Activated CD4-positive, alpha-beta memory T cell treated with anti-CD3 and anti-CD28 coated beads for 36 hours (primary cell): ENCODE measurements at regions not wholly inside any gene's neighbourhood (a gene's known extent, or its start where the extent isn't known, plus 50 kb on each side); places are given as distances from the start of the nearest gene placed in this dataset.

Experiments used
- CTCF ChIA-PET: fragments of 350-600 bp; sonication (Branson Sonifier 250); formaldehyde crosslinking; loops from one replicate; lab custom pipeline; 2021; ENCODE audit warnings: antibody characterized with exemption, inconsistent platforms; lab: Charles Lee
- POLR2A ChIA-PET: fragments of 350-600 bp; sonication (Branson Sonifier 250); formaldehyde crosslinking; loops from one replicate; lab custom pipeline; 2021; ENCODE audit warnings: antibody characterized with exemption; lab: Charles Lee
- DNase-seq: peaks from one replicate; pipeline ENCODE4 v3.0.0-alpha.2; 2020
- H3K27ac Mint-ChIP-seq: one replicate; pipeline ENCODE4 v1.8.0; 2021; ENCODE audit warnings: mixed read lengths
- H3K27me3 Mint-ChIP-seq: one replicate; pipeline ENCODE4 v1.8.0; 2021; ENCODE audit warnings: mixed read lengths
- H3K36me3 Mint-ChIP-seq: one replicate; pipeline ENCODE4 v1.8.0; 2021; ENCODE audit warnings: mixed read lengths
- H3K4me1 Mint-ChIP-seq: one replicate; pipeline ENCODE4 v1.8.0; 2021; ENCODE audit warnings: low read depth, mixed read lengths
- H3K4me3 Mint-ChIP-seq: one replicate; pipeline ENCODE4 v1.8.0; 2021; ENCODE audit warnings: mild to moderate bottlenecking, mixed read lengths
- H3K9me3 Mint-ChIP-seq: one replicate; pipeline ENCODE4 v1.8.0; 2021; ENCODE audit warnings: mixed read lengths
- intact Hi-C: fragments of 100-400 bp; cut with micrococcal nuclease; formaldehyde crosslinking; loops from one replicate; pipeline ENCODE4 v1.15.1; 2023

DNA sequence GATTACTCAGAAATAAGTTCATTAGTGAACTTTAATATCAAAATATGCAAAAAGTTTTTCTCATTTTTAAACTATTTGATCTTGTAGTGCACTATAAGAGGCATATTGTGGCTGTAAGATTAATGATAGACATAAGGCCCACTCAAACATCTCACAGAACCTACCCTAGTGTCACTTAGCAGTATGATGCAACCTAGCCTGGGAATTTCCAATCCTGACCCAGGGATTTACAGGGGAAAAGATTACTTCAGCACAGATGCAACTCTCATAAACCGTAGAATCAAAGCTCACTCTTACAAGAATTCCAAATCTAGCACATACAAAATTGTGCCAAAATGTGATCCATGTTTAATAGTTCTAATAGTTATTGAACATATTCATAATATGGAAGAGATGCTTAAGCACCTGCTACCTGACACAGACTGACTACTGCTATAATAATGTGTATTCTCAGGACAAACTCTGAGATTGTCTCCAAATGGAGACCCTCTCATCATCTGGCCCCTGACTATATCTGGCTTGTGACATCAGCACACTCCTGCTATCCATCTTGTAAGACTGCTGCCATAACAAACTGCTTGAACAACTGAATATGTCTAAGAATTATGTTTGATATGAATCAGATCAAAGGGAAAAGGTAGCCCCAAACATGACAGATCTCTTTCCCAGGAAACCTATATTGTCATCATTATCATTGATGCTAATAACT lies 271.9 kb downstream of the PABPC4L start:
- Mint-ChIP-seq H3K36me3 (no peaks in the 10 kb centered on the region), H3K4me1 (no peaks in the 10 kb centered on the region), H3K27ac (no peak overlapping the region), H3K27me3 (no peaks in the 10 kb centered on the region), H3K9me3 (peaks cover 2% of the 10 kb centered on the region), H3K4me3 (no peak overlapping the region)
- POLR2A ChIA-PET = no interaction called here
- no peak for DNase-seq
- CTCF ChIA-PET = no interaction called here
- intact Hi-C loops = no loop called here

DNA sequence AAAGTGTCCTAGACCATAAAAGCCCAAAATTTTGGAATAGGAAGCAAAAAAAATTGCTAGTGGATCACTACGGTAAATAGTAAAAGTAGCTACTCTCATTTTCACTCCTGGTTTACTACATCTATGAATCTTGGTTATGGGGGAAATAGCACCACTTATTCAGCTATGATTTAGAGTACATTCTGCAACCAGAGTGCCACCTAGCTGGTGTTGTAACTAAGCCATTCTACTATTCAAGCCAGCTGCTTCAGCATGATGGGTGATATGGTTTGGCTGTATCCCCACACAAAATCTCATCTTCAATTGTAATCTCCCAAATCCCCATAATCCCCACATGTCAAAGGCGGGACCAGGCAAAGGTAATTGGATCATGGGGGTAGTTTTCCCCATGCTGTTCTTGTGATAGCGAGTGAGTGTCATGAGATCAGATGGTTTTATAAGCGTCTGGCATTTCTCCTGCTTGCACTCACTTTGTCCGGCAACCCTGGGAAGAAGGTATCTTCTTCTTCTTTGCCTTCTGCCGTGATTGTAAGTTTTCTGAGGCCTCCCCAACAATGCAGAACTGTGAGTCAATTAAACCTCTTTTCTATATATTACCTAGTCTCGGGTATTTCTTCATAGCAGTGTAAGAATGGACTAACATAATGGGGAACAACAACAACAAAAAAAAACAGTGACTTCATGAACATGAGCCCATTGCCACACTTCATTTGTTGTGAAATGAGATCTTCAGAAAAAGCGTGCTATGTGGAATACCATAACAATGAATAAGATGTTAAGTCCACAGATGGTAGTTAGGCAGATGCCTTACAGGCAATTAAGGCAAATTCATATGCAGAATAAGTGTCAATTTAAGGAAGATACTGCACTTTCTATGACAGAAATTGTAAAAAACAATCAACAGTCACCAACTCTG lies 280.1 kb downstream of the PABPC4L start:
- no peak for DNase-seq
- Mint-ChIP-seq H3K27me3 (no peaks in the 10 kb centered on the region), H3K4me1 (no peaks in the 10 kb centered on the region), H3K36me3 (no peaks in the 10 kb centered on the region), H3K27ac (no peak overlapping the region), H3K4me3 (no peak overlapping the region), H3K9me3 (peaks cover 9% of the 10 kb centered on the region)
- POLR2A ChIA-PET = no interaction called here
- CTCF ChIA-PET = no interaction called here
- intact Hi-C loops = no loop called here

DNA sequence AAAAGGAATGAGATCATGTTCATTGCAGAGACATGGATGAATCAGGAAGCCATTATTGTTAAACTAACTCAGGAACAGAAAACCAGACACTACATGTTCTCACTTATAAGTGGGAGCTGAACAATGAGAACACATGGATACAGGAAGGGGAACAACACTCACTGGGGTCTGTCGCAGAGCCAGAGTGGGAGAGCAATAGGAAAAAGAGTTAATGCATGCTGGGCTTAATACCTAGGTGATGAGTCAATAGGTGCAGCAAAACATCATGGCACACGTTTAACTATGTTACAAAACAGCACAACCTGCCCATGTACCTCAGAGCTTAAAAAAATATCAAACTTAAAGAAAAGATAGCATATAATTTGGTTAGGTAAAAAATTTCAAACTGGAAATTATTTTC lies 281.4 kb downstream of the PABPC4L start:
- intact Hi-C loops = no loop called here
- POLR2A ChIA-PET = no interaction called here
- peaks cover 9% of the 10 kb centered on the region for H3K9me3 Mint-ChIP-seq
- no peaks in the 10 kb centered on the region for H3K4me1 Mint-ChIP-seq
- DNase-seq = no peak
- H3K27me3 Mint-ChIP-seq = no peaks in the 10 kb centered on the region
- no peak overlapping the region for H3K4me3 Mint-ChIP-seq
- no peaks in the 10 kb centered on the region for H3K36me3 Mint-ChIP-seq
- CTCF ChIA-PET = no interaction called here
- no peak overlapping the region for H3K27ac Mint-ChIP-seq

DNA sequence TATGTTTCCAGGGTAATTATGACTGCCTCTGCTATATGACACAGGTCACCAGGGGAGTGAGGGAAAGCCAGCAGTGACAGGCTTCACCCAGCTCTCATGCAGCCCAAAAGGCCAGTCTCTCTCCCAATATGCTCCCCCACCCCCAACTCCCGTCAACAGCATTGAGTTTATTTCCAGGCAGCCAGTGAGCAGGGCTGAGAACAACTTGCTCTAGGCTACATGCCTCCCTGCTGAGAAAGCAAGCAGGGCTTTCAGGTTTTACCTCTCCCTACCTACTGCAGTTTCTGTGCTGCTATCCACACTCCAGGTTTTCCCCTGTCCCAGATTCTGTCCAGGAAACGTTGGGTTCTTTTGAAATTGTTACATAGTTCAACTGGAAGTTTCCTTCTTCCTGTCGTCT lies 291.4 kb downstream of the PABPC4L start:
- peaks cover 24% of the 10 kb centered on the region for H3K9me3 Mint-ChIP-seq
- no peaks in the 10 kb centered on the region for H3K36me3 Mint-ChIP-seq
- no peaks in the 10 kb centered on the region for H3K27me3 Mint-ChIP-seq

DNA sequence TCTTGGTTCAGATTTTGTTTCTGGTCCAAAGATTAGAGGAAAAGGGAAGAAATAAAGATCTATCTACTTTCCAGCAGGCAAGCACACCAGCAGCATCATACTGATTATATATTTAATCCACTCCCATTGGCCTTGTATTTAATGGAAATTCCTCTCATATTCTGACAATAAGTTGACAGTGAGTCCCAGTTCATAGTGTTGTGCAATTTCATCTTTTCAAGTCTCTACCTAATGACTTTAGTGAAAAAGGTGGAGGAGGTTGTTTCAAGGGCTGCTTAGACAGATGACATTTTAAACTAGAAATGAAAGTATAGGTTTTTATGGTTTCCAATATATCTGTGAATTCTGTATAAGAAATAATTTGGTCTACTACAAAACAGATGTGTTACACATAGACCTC lies 298.6 kb downstream of the PABPC4L start:
- ChIA-PET POLR2A (no interaction called here), CTCF (no interaction called here)
- no peak for DNase-seq
- no peaks in the 10 kb centered on the region for H3K4me1 Mint-ChIP-seq
- no peak overlapping the region for H3K27ac Mint-ChIP-seq
- intact Hi-C loops = no loop called here
- H3K27me3 Mint-ChIP-seq = no peaks in the 10 kb centered on the region
- no peaks in the 10 kb centered on the region for H3K36me3 Mint-ChIP-seq
- H3K4me3 Mint-ChIP-seq = no peak overlapping the region
- H3K9me3 Mint-ChIP-seq = peaks cover 14% of the 10 kb centered on the region

More for the DNA sequence above, 291.4 kb downstream of the PABPC4L start:
- Mint-ChIP-seq H3K27ac (no peak overlapping the region), H3K4me3 (no peak overlapping the region), H3K4me1 (no peaks in the 10 kb centered on the region)
- ChIA-PET CTCF (no interaction called here), POLR2A (no interaction called here)
- DNase-seq = no peak
- intact Hi-C loops = no loop called here

DNA sequence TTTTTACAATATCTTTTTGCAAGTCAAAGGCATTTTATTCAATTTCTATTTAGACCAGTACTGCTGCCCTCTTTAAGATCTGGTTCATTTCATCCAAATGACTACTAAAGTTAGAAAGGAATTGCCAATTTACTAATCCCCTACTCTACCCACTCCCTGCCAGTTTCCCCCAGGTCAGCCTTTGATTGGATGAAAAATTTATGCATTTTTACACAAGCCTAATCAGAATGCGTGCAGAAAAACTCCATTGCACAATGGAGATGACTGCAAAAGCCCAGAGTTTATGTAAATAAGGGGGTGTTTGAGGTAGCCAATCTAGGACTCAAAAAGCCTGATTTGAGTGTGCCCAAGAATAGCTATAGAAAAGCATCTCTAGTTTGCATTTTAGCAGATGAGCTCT lies 310.6 kb downstream of the PABPC4L start:
- intact Hi-C loops = no loop called here
- POLR2A ChIA-PET = no interaction called here
- H3K27me3 Mint-ChIP-seq = no peaks in the 10 kb centered on the region
- no peak for DNase-seq
- no peaks in the 10 kb centered on the region for H3K36me3 Mint-ChIP-seq
- no peak overlapping the region for H3K4me3 Mint-ChIP-seq
- no peak overlapping the region for H3K27ac Mint-ChIP-seq
- peaks cover 19% of the 10 kb centered on the region for H3K9me3 Mint-ChIP-seq
- no peaks in the 10 kb centered on the region for H3K4me1 Mint-ChIP-seq
- CTCF ChIA-PET = no interaction called here

DNA sequence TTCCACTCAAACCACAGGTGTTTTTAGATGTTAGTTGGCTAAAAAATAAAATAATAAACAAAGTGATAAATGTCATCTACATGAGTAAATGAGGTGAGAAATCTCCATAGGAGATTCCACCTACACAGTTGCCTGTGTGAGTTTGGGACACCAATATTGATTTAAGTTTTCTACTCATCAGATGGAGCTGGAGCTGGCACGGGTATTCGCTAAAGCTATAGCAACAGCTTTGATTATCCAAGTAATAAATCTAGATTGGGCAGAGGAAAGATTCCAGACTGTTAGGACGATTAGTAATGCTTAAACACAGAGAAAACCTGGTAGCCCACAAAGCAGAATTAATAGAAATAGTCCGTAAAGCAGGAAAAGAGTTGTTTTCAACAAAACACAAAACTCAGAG lies 313.9 kb downstream of the PABPC4L start:
- Mint-ChIP-seq H3K9me3 (peaks cover 17% of the 10 kb centered on the region), H3K4me3 (no peak overlapping the region), H3K36me3 (no peaks in the 10 kb centered on the region), H3K27me3 (no peaks in the 10 kb centered on the region), H3K27ac (no peak overlapping the region), H3K4me1 (no peaks in the 10 kb centered on the region)
- POLR2A ChIA-PET = no interaction called here
- intact Hi-C loops = no loop called here
- DNase-seq = no peak
- CTCF ChIA-PET = no interaction called here

DNA sequence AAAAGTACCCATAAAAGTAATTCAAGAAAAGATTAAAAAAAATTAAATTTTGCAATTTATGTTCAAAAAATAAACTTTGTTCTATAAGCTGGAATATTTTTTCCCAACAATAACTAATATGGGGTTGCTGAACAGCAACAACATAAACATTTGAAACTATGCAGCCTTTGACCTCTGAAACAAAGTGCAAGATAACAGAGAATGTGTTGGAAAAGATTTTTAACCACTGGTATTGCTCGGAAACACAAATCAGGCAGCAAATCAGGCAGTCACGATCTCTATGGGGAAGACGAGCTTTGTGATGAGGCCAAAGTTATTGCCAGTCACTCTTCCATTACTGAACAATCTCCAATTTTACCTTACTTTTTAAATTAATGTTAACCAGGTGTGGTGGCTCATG lies 332.1 kb downstream of the PABPC4L start:
- Mint-ChIP-seq H3K27me3 (no peaks in the 10 kb centered on the region), H3K9me3 (peaks cover 23% of the 10 kb centered on the region), H3K36me3 (no peaks in the 10 kb centered on the region), H3K4me3 (no peak overlapping the region), H3K27ac (no peak overlapping the region), H3K4me1 (no peaks in the 10 kb centered on the region)
- intact Hi-C loops = no loop called here
- ChIA-PET POLR2A (no interaction called here), CTCF (interaction anchor here (1.2 kb wide), 1 partner anchor 12 kb away, joined by 3 read pairs; no protein-coding TSS in a partner anchor)
- no peak for DNase-seq

DNA sequence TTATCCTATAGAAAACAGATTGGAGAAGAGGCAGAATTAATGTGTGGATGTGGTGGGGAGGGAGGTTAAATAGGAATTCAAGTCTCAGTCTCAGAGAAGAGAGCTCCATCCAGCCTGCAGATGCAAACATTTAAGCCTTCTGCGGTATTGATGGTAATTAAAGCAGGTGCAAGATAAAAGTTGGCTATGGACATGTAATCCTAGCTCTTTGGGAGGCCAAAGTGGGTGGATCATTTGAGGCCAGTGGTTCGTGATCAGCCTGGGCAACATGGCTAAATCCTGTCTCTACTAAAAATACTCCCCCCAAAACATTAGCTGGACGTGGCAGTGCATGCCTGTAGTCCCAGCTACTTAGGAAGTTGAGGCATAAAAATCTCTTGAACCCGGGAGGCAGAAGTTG lies 332.7 kb downstream of the PABPC4L start:
- intact Hi-C loops = no loop called here
- H3K9me3 Mint-ChIP-seq = peaks cover 19% of the 10 kb centered on the region
- CTCF ChIA-PET = interaction anchor here (1.2 kb wide), 1 partner anchor 11 kb away, joined by 3 read pairs; no protein-coding TSS in a partner anchor
- no peak overlapping the region for H3K27ac Mint-ChIP-seq
- H3K4me3 Mint-ChIP-seq = no peak overlapping the region
- POLR2A ChIA-PET = no interaction called here
- H3K27me3 Mint-ChIP-seq = no peaks in the 10 kb centered on the region
- no peak for DNase-seq
- H3K4me1 Mint-ChIP-seq = no peaks in the 10 kb centered on the region
- H3K36me3 Mint-ChIP-seq = no peaks in the 10 kb centered on the region

DNA sequence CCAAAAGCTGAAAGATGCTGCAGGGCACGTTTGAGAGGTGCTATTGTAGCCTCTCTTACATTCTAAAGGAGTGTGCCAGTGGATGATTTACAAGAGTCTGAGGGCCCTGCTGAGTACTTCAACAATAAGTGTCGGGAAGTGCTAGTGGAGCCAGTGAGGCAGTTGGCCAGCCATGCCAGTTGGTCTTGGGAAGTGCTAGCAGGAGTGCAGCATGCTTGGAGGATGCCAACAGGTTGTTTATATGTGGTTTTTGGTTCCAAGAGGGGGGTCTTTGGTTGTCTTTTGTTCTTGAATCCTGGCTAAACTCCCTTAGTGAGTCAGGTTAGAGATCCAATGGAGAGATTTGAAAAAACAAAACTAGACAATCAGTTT lies 335.3 kb downstream of the PABPC4L start:
- CTCF ChIA-PET = no interaction called here
- H3K4me3 Mint-ChIP-seq = no peak overlapping the region

DNA sequence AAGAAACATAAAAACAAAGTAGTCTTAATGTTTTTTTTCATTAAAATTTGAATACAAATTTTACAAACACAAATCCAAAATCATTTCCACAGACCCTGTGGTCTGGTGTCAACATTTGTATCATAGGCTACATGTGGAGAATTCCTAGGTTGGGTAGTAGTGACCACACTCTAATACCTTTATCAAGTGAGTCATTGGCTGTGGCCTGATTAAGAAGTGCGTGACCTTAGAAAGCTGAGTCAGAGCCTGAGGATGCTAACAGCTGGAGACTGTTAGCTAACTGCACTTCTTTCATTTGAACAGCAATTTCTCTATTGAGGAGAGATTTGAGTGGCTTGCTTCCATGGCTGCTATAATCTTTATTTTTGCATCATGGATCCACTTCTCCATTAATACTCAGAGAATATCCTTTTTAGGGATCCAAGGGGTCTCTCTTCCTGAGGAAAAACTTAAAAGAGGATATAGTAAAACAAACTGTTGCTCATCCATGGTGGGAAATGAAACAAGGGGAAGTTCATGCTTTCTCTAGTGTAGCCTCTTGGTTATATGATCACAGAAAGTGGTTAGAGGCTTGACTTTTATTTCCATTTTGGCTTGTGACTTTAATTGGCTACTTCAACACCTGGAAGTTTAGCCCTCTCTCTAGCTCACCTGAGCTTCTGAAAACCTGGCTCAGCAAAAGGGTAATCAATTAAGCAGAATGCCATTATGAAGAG lies 335.8 kb downstream of the PABPC4L start:
- POLR2A ChIA-PET = no interaction called here
- Mint-ChIP-seq H3K27ac (no peak overlapping the region), H3K4me1 (no peaks in the 10 kb centered on the region), H3K27me3 (no peaks in the 10 kb centered on the region), H3K36me3 (no peaks in the 10 kb centered on the region), H3K4me3 (no peak overlapping the region), H3K9me3 (peaks cover 12% of the 10 kb centered on the region)
- CTCF ChIA-PET = no interaction called here
- DNase-seq = no peak
- intact Hi-C loops = no loop called here

More for the DNA sequence above, 335.3 kb downstream of the PABPC4L start:
- H3K4me1 Mint-ChIP-seq = no peaks in the 10 kb centered on the region
- POLR2A ChIA-PET = no interaction called here
- H3K27me3 Mint-ChIP-seq = no peaks in the 10 kb centered on the region
- no peaks in the 10 kb centered on the region for H3K36me3 Mint-ChIP-seq
- H3K9me3 Mint-ChIP-seq = peaks cover 14% of the 10 kb centered on the region
- no peak for DNase-seq
- intact Hi-C loops = no loop called here
- no peak overlapping the region for H3K27ac Mint-ChIP-seq

DNA sequence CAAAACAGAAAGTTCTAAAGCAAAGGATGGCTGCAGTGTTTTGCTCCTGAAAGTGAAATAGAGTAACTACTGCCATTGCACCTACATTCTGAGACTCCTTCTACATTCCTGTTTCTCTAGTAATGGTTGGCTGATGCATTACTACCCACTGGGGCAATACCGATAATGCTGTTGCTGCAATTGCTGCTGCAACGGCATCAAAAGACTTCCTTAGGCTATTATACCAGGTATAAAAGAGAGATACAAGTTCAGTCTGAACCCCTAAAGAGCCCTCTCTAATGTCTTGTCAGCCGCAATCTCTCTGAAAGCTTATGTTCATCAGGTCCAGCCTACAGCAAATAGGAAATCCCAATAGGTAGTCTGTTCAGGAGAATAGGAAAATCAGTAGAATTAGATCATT lies 338.4 kb downstream of the PABPC4L start:
- H3K4me3 Mint-ChIP-seq = no peak overlapping the region
- H3K4me1 Mint-ChIP-seq = no peaks in the 10 kb centered on the region
- no peak overlapping the region for H3K27ac Mint-ChIP-seq
- intact Hi-C loops = no loop called here
- DNase-seq = no peak
- ChIA-PET CTCF (no interaction called here), POLR2A (no interaction called here)
- H3K9me3 Mint-ChIP-seq = peaks cover 6% of the 10 kb centered on the region
- H3K36me3 Mint-ChIP-seq = no peaks in the 10 kb centered on the region
- H3K27me3 Mint-ChIP-seq = no peaks in the 10 kb centered on the region
